IMR-90 (cell line): ENCODE measurements at regions not wholly inside any gene's neighbourhood (a gene's known extent, or its start where the extent isn't known, plus 50 kb on each side); places are given as distances from the start of the nearest gene placed in this dataset.

Source experiments
- ATAC-seq: fragments of 200-7000 bp; cut with Tn5 transposase; 2 replicates; pipeline ENCODE4 v1.9.1; 2020; ENCODE audit warnings: low read depth, mild to moderate bottlenecking, moderate library complexity
- BruUV-seq: library from RNA; stranded (reverse); fragments of 400-500 nt; replicated peaks from 2 replicates; lab custom pipeline; 2021; lab: Mats Ljungman, UMichigan
- CTCF ChIA-PET: fragments of 300-600 bp; formaldehyde crosslinking; extraction: SDS; loops from one replicate; lab custom pipeline; 2021; ENCODE audit warnings: antibody characterized with exemption; lab: Yijun Ruan, JAX
- POLR2A ChIA-PET: fragments of 300-600 bp; sonication (Branson Sonifier 250); formaldehyde crosslinking; loops from one replicate; lab custom pipeline; 2022; ENCODE audit warnings: antibody characterized with exemption; ENCODE audit not compliant: unreplicated experiment; lab: Charles Lee
- DNase-seq: peaks from one replicate; pipeline ENCODE4 v3.0.0; 2013
- H2AFZ ChIP-seq: replicated peaks from 2 replicates; pipeline ENCODE3; 2013; ENCODE audit warnings: low read length, mild to moderate bottlenecking; ENCODE audit not compliant: poor library complexity
- H2AK5ac ChIP-seq: 2 replicates; pipeline ENCODE4 v1.6.1; 2013; ENCODE audit warnings: low read depth, low read length, inconsistent platforms
- H2AK9ac ChIP-seq: replicated peaks from 2 replicates; pipeline ENCODE3; 2013; ENCODE audit warnings: mild to moderate bottlenecking, low read depth, low read length, moderate library complexity; ENCODE audit not compliant: poor library complexity
- H2BK120ac ChIP-seq: 2 replicates; pipeline ENCODE4 v1.6.1; 2013; ENCODE audit warnings: low read depth, low read length, inconsistent platforms
- H2BK15ac ChIP-seq: 3 replicates; pipeline ENCODE4 v1.6.1; 2013; ENCODE audit warnings: low read depth, low read length, inconsistent platforms
- H2BK20ac ChIP-seq: 2 replicates; pipeline ENCODE4 v1.6.1; 2013; ENCODE audit warnings: low read depth, mild to moderate bottlenecking, inconsistent platforms, low read length, moderate library complexity
- H2BK5ac ChIP-seq: 2 replicates; pipeline ENCODE4 v1.6.1; 2013; ENCODE audit warnings: mild to moderate bottlenecking, low read depth, low read length, inconsistent platforms; ENCODE audit not compliant: poor library complexity, severe bottlenecking
- H3K14ac ChIP-seq: replicated peaks from 2 replicates; pipeline ENCODE4 v1.6.1; 2013; ENCODE audit warnings: low read depth, low read length, inconsistent platforms
- H3K18ac ChIP-seq: 2 replicates; pipeline ENCODE4 v1.6.1; 2013; ENCODE audit warnings: low read depth, low read length, control low read depth
- H3K23ac ChIP-seq: 2 replicates; pipeline ENCODE4 v1.6.1; 2013; ENCODE audit warnings: low read depth, low read length, inconsistent platforms
- H3K27ac ChIP-seq: 2 replicates; pipeline ENCODE4 v1.5.1; 2013; ENCODE audit warnings: mild to moderate bottlenecking, control low read depth, low read length; ENCODE audit not compliant: insufficient read depth
- H3K27me3 ChIP-seq: 2 replicates; pipeline ENCODE4 v1.6.1; 2013; ENCODE audit warnings: low read length; ENCODE audit not compliant: control insufficient read depth, insufficient read depth
- H3K36me3 ChIP-seq: 2 replicates; pipeline ENCODE4 v1.6.1; 2013; ENCODE audit warnings: low read length, mixed read lengths; ENCODE audit not compliant: control insufficient read depth, insufficient read depth
- H3K4ac ChIP-seq: 2 replicates; pipeline ENCODE4 v1.6.1; 2013; ENCODE audit warnings: low read depth, low read length, inconsistent platforms
- H3K4me1 ChIP-seq: 2 replicates; pipeline ENCODE4 v1.6.1; 2013; ENCODE audit warnings: low read length, mixed read lengths; ENCODE audit not compliant: control insufficient read depth, insufficient read depth
- H3K4me2 ChIP-seq: 2 replicates; pipeline ENCODE4 v1.6.1; 2013; ENCODE audit warnings: low read depth, mild to moderate bottlenecking, control low read depth, low read length, moderate library complexity
- H3K4me3 ChIP-seq: 2 replicates; pipeline ENCODE4 v1.5.1; 2013; ENCODE audit warnings: low read depth, mild to moderate bottlenecking, control low read depth, low read length, moderate library complexity; ENCODE audit not compliant: insufficient read depth
- H3K56ac ChIP-seq: 2 replicates; pipeline ENCODE4 v1.6.1; 2013; ENCODE audit warnings: low read length, inconsistent platforms; ENCODE audit not compliant: insufficient read depth; ENCODE audit errors: extremely low read depth
- H3K79me1 ChIP-seq, 2 experiments: 2 replicates each; pipeline ENCODE4 v1.6.1; 2013; ENCODE audit warnings: low read length in 2 of 2, inconsistent platforms in 1 of 2, low read depth in 1 of 2
- H3K9ac ChIP-seq: 2 replicates; pipeline ENCODE4 v1.6.1; 2013; ENCODE audit warnings: low read depth, low read length, control low read depth
- H3K9me1 ChIP-seq: 2 replicates; pipeline ENCODE4 v1.6.1; 2013; ENCODE audit warnings: low read length, inconsistent platforms; ENCODE audit not compliant: insufficient read depth
- H3K9me3 ChIP-seq: 2 replicates; pipeline ENCODE4 v1.6.1; 2013; ENCODE audit warnings: low read length; ENCODE audit not compliant: control insufficient read depth, insufficient read depth
- H4K20me1 ChIP-seq: 2 replicates; pipeline ENCODE4 v1.6.1; 2013; ENCODE audit warnings: low read length, inconsistent platforms; ENCODE audit not compliant: insufficient read depth
- H4K5ac ChIP-seq: 2 replicates; pipeline ENCODE4 v1.6.1; 2013; ENCODE audit warnings: mild to moderate bottlenecking, low read depth, low read length, control low read depth
- H4K8ac ChIP-seq, 2 experiments: 2 replicates each; pipeline ENCODE4 v1.6.1; 2013; ENCODE audit warnings: low read depth in 2 of 2, low read length in 2 of 2, control low read depth in 1 of 2, inconsistent platforms in 1 of 2
- H4K91ac ChIP-seq: 2 replicates; pipeline ENCODE4 v1.6.1; 2013; ENCODE audit warnings: low read depth, low read length, inconsistent platforms; ENCODE audit not compliant: insufficient read depth
- BHLHE40 ChIP-seq: fragments of 150-350 bp; IDR thresholded peaks from 2 replicates; pipeline ENCODE4 v1.6.1; 2016; ENCODE audit warnings: mild to moderate bottlenecking, low read depth, low read length
- CEBPB ChIP-seq: IDR thresholded peaks from 2 replicates; pipeline ENCODE4 v1.6.1; 2012; ENCODE audit warnings: low read depth, low read length, improper control_type of control experiment
- CHD1 ChIP-seq: IDR thresholded peaks from 2 replicates; pipeline ENCODE4 v1.6.1; 2012; ENCODE audit warnings: low read depth, low read length, improper control_type of control experiment
- CTCF ChIP-seq: conservative IDR thresholded peaks from 2 replicates; pipeline ENCODE4 v1.5.1; 2012; ENCODE audit warnings: mild to moderate bottlenecking, low read depth, low read length, improper control_type of control experiment
- MAFK ChIP-seq: IDR thresholded peaks from 2 replicates; pipeline ENCODE4 v1.6.1; 2012; ENCODE audit warnings: low read depth, low read length, improper control_type of control experiment
- MAZ ChIP-seq: IDR thresholded peaks from 2 replicates; pipeline ENCODE4 v1.6.1; 2012; ENCODE audit warnings: low read depth, mild to moderate bottlenecking, low read length, improper control_type of control experiment, moderate library complexity, borderline replicate concordance
- MXI1 ChIP-seq: IDR thresholded peaks from 2 replicates; pipeline ENCODE4 v1.6.1; 2012; ENCODE audit warnings: low read depth, mild to moderate bottlenecking, low read length, moderate library complexity, borderline replicate concordance
- RAD21 ChIP-seq: IDR thresholded peaks from 2 replicates; pipeline ENCODE4 v1.6.1; 2012; ENCODE audit warnings: low read length, improper control_type of control experiment
- SMC3 ChIP-seq: fragments of 150-350 bp; IDR thresholded peaks from 2 replicates; pipeline ENCODE4 v1.6.1; 2016; ENCODE audit warnings: low read depth, mild to moderate bottlenecking, antibody characterized with exemption, low read length, moderate library complexity
- WGBS, 2 experiments: methylation state at CpG; one replicate each; pipeline versions ENCODE4 v1.1.5 to v1.1.7; 2013; ENCODE audit warnings: missing lambda C conversion rate in 2 of 2; ENCODE audit not compliant: insufficient read length in 1 of 2; ENCODE audit errors: extremely low coverage in 2 of 2; 5-methylcytosine and 5-hydroxymethylcytosine counted together
- dilution Hi-C: fragments of 300-500 bp; cut with HindIII; formaldehyde crosslinking; loops from one replicate; pipeline ENCODE4 v1.14.3; 2018; ENCODE audit warnings: low sequenced_read_pairs; ENCODE audit not compliant: unreplicated experiment
- in situ Hi-C: fragments of 300-500 bp; cut with MboI; formaldehyde crosslinking; loops from 3 replicates; pipeline ENCODE4 v1.14.3; 2019; ENCODE audit warnings: low sequenced_read_pairs, inconsistent platforms, mixed read lengths
- intact Hi-C: fragments of 100-400 bp; cut with micrococcal nuclease; formaldehyde crosslinking; loops from 2 replicates; pipeline ENCODE4 v1.10.0; 2022

DNA sequence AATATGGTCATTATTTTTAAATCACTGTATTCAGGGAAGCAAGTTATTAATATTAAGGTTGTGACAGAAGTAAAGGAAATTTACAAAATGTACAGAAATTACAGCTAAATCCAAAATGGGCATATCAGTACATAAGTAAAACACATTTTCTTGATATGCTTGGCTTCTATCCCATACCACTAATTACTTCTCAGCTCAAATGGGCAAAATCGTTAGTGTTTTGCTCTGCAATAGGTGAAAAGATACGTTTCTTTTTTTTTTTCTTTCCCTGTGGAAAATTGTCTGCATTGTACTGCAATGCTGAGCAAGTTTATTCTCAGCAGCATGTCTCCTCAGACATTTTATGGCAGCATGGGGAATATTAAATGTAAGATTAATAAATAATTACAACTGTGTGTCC is 77.1 kb upstream of the PRMT6 start:
- no peaks in the 10 kb centered on the region for H3K9me1 ChIP-seq
- H2BK5ac ChIP-seq = no peak overlapping the region
- DNase-seq = no peak
- no peak overlapping the region for H3K14ac ChIP-seq
- no peak overlapping the region for H3K27ac ChIP-seq
- H3K36me3 ChIP-seq = no peaks in the 10 kb centered on the region
- no peaks in the 10 kb centered on the region for H3K9me3 ChIP-seq
- H2BK120ac ChIP-seq = no peak overlapping the region
- no CpG with 5 or more reads among the region's 2 CpGs for WGBS, 2 experiments
- H3K4me1 ChIP-seq = no peaks in the 10 kb centered on the region
- in situ Hi-C loops (no loop called here), dilution Hi-C loops (no loop called here), intact Hi-C loops (no loop called here)
- H3K9ac ChIP-seq = no peak overlapping the region
- H3K79me1 ChIP-seq = no peaks in the 10 kb centered on the region
- no peak overlapping the region for H3K4me2 ChIP-seq
- no peak for ATAC-seq
- no peak overlapping the region for H2AK9ac ChIP-seq
- H3K56ac ChIP-seq = no peak overlapping the region
- TF ChIP-seq SMC3 (no peak), MAZ (no peak), MAFK (no peak), MXI1 (no peak), CTCF (no peak), BHLHE40 (no peak), CHD1 (no peak), RAD21 (no peak), CEBPB (no peak)
- CTCF ChIA-PET = no interaction called here
- no peak overlapping the region for H4K5ac ChIP-seq
- POLR2A ChIA-PET = interaction anchor here (0.7 kb wide), 1 partner anchor 13 kb away, joined by 5 read pairs; no protein-coding TSS in a partner anchor
- no TSS peak for BruUV-seq
- no peak overlapping the region for H3K4ac ChIP-seq
- H2AK5ac ChIP-seq = no peak overlapping the region
- no peak overlapping the region for H3K23ac ChIP-seq
- H2BK20ac ChIP-seq = no peak overlapping the region
- no peak overlapping the region for H2BK15ac ChIP-seq
- H3K27me3 ChIP-seq = no peaks in the 10 kb centered on the region
- no peak overlapping the region for H3K18ac ChIP-seq
- H3K4me3 ChIP-seq = no peak overlapping the region
- no peak overlapping the region for H4K91ac ChIP-seq
- H4K8ac ChIP-seq = no peak overlapping the region
- H2AFZ ChIP-seq = no peak overlapping the region
- H4K20me1 ChIP-seq = no peaks in the 10 kb centered on the region
